HG02938 (cell line): ENCODE measurements at regions not wholly inside any gene's neighbourhood (a gene's known extent, or its start where the extent isn't known, plus 50 kb on each side); places are given as distances from the start of the nearest gene placed in this dataset.

Source experiments
- ATAC-seq: cut with Tn5 transposase; IDR thresholded peaks from one replicate; pipeline ENCODE4 v1.9.1; 2021; ENCODE audit warnings: mild to moderate bottlenecking, moderate library complexity; ENCODE audit not compliant: unreplicated experiment

GRCh38 chr2:236743039-236743920 is 173.7 kb downstream of the ACKR3 start:
- ATAC-seq: no peak

- no peak for ATAC-seq
Measured at GRCh38 chr2:236743921-236744280, 174.3 kb downstream of the ACKR3 start.

GRCh38 chr2:236744281-236744705 is 174.7 kb downstream of the ACKR3 start:
- ATAC-seq: no peak

GRCh38 chr2:236744716-236745115 is 175.1 kb downstream of the ACKR3 start:
- ATAC-seq: no peak

- ATAC-seq: no peak
Measured at GRCh38 chr2:236745420-236746210, 176.0 kb downstream of the ACKR3 start.

GRCh38 chr2:236746833-236747232 is 177.2 kb downstream of the ACKR3 start:
- ATAC-seq: no peak

- ATAC-seq: no peak
Measured at GRCh38 chr2:236747426-236747825, 177.8 kb downstream of the ACKR3 start.

GRCh38 chr2:236747925-236748324 is 178.3 kb downstream of the ACKR3 start:
- ATAC-seq: no peak

- ATAC-seq: no peak
Measured at GRCh38 chr2:236748385-236748784, 178.8 kb downstream of the ACKR3 start.

GRCh38 chr2:236748801-236749200 is 179.2 kb downstream of the ACKR3 start:
- no peak for ATAC-seq

- no peak for ATAC-seq
Measured at GRCh38 chr2:236749346-236749745, 179.7 kb downstream of the ACKR3 start.

GRCh38 chr2:236752096-236752495 is 182.5 kb downstream of the ACKR3 start:
- no peak for ATAC-seq

GRCh38 chr2:236753606-236754270 is 184.1 kb downstream of the ACKR3 start:
- ATAC-seq: no peak

GRCh38 chr2:236754271-236754944 is 184.8 kb downstream of the ACKR3 start:
- ATAC-seq: no peak

- ATAC-seq: no peak
Measured at GRCh38 chr2:236755278-236755840, 185.7 kb downstream of the ACKR3 start.

- ATAC-seq: no peak
Measured at GRCh38 chr2:236758406-236758805, 188.8 kb downstream of the ACKR3 start.

GRCh38 chr2:236760246-236760645 is 190.6 kb downstream of the ACKR3 start:
- no peak for ATAC-seq

GRCh38 chr2:236761358-236761757 is 191.7 kb downstream of the ACKR3 start:
- no peak for ATAC-seq

GRCh38 chr2:236762628-236763027 is 193.0 kb downstream of the ACKR3 start:
- no peak for ATAC-seq

GRCh38 chr2:236763857-236764256 is 194.2 kb downstream of the ACKR3 start:
- ATAC-seq: no peak

GRCh38 chr2:236764716-236765115 is 195.1 kb downstream of the ACKR3 start:
- no peak for ATAC-seq
